SK-N-MC (cell line): ENCODE measurements at regions not wholly inside any gene's neighbourhood (a gene's known extent, or its start where the extent isn't known, plus 50 kb on each side); places are given as distances from the start of the nearest gene placed in this dataset.

Source experiments
- EZH2 ChIP-seq: fragments of 200-600 bp; sonication (generic); IDR thresholded peaks from one replicate; pipeline ENCODE4 v1.6.1; 2017; ENCODE audit warnings: antibody characterized with exemption
- FOXP2 ChIP-seq: optimal IDR thresholded peaks from 2 replicates; pipeline ENCODE3; 2011; ENCODE audit warnings: mild to moderate bottlenecking, moderate library complexity; ENCODE audit not compliant: insufficient read depth; ENCODE audit errors: extremely low read length, control extremely low read depth
- POLR2AphosphoS5 ChIP-seq: IDR thresholded peaks from 2 replicates; pipeline ENCODE4 v1.6.1; 2012; ENCODE audit warnings: mild to moderate bottlenecking, low read depth, low read length, borderline replicate concordance

DNA sequence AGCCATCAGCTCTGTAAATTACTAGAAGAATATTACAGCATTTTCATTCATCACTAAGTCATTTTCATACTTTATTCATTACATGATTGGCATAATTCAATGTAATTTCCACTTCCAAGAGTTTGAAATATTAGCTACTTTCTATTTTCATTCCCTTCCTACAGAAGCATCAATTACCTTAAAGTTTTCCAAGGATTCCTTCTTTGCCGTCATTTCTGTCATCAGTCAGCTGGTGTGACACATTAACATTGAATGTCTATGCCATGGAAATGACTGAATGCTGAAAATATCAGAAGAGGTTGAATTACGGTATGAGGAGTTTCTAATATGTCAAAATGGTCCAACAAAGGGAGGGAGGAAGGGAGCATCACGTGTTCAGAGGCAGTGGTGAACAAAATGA lies 718.2 kb upstream of the GRM7 start:
- TF ChIP-seq POLR2AphosphoS5 (no peak), EZH2 (no peak), FOXP2 (no peak)
